CD4-positive, alpha-beta T cell treated with Interleukin-4 for 1 hour (primary cell): ENCODE measurements at regions not wholly inside any gene's neighbourhood (a gene's known extent, or its start where the extent isn't known, plus 50 kb on each side); places are given as distances from the start of the nearest gene placed in this dataset.
"Not testable (repeated sequence)": the region's sequence is repeated elsewhere in the genome, so short reads cannot be mapped to it uniquely, and the experiment has no call there.

Experiments used
- DNase-seq, 2 donors: peaks; one replicate each; pipeline ENCODE4 v3.0.0-alpha.2; 2020 to 2022

- no peak for DNase-seq
These were observed 97.7 kb downstream of the CDC42EP3 start for GRCh38 chr2:37573451-37574388.

- no peak for DNase-seq
These were observed 95.7 kb downstream of the CDC42EP3 start for GRCh38 chr2:37575780-37576179.

- not testable (repeated sequence) for DNase-seq
These were observed 95.2 kb downstream of the CDC42EP3 start for GRCh38 chr2:37576194-37576593.

GRCh38 chr2:37576831-37577230 is 94.6 kb downstream of the CDC42EP3 start:
- DNase-seq: no peak

- no peak for DNase-seq
These were observed 92.2 kb downstream of the CDC42EP3 start for GRCh38 chr2:37579192-37579713.

- DNase-seq: not testable (repeated sequence)
These were observed 91.5 kb downstream of the CDC42EP3 start for GRCh38 chr2:37579949-37580348.

- no peak for DNase-seq
These were observed 90.0 kb downstream of the CDC42EP3 start for GRCh38 chr2:37581433-37581832.

- no peak for DNase-seq
These were observed 88.8 kb downstream of the CDC42EP3 start for GRCh38 chr2:37582481-37583220.

- no peak for DNase-seq
These were observed 88.0 kb downstream of the CDC42EP3 start for GRCh38 chr2:37583402-37583801.

GRCh38 chr2:37583867-37584266 is 87.6 kb downstream of the CDC42EP3 start:
- DNase-seq: no peak

- DNase-seq: peak in 1 of 2 donors; percentile 40
These were observed 86.0 kb downstream of the CDC42EP3 start for GRCh38 chr2:37585295-37585908.

- peak; percentile 67 to 83 for DNase-seq
These were observed 85.3 kb downstream of the CDC42EP3 start for GRCh38 chr2:37585982-37586621.

- DNase-seq: no peak
These were observed 84.7 kb downstream of the CDC42EP3 start for GRCh38 chr2:37586663-37587317.

GRCh38 chr2:37587817-37588216 is 83.6 kb downstream of the CDC42EP3 start:
- DNase-seq: no peak

- no peak for DNase-seq
These were observed 83.1 kb downstream of the CDC42EP3 start for GRCh38 chr2:37588316-37588777.

- no peak for DNase-seq
These were observed 82.1 kb downstream of the CDC42EP3 start for GRCh38 chr2:37589298-37589697.

- no peak for DNase-seq
These were observed 81.3 kb downstream of the CDC42EP3 start for GRCh38 chr2:37590119-37590571.
